Mesendoderm (in vitro differentiated cells): ENCODE measurements at regions not wholly inside any gene's neighbourhood (a gene's known extent, or its start where the extent isn't known, plus 50 kb on each side); places are given as distances from the start of the nearest gene placed in this dataset.

ENCODE experiments used
- DNase-seq: peaks from one replicate; pipeline ENCODE4 v3.0.0; 2013
- H2AK5ac ChIP-seq: 2 replicates; pipeline ENCODE4 v1.6.1; 2013; ENCODE audit warnings: low read length, inconsistent platforms
- H2BK120ac ChIP-seq: 2 replicates; pipeline ENCODE4 v1.6.1; 2013; ENCODE audit warnings: low read depth, mild to moderate bottlenecking, low read length, moderate library complexity, mixed read lengths
- H2BK15ac ChIP-seq: replicated peaks from 2 replicates; pipeline ENCODE4 v1.6.1; 2013; ENCODE audit warnings: low read depth, mild to moderate bottlenecking, moderate library complexity
- H2BK5ac ChIP-seq: 2 replicates; pipeline ENCODE4 v1.6.1; 2013; ENCODE audit warnings: low read length, inconsistent platforms
- H3K18ac ChIP-seq: 2 replicates; pipeline ENCODE4 v1.6.1; 2013; ENCODE audit warnings: mild to moderate bottlenecking, low read length, mixed read lengths
- H3K23ac ChIP-seq: one replicate; pipeline ENCODE4 v1.6.1; 2013; ENCODE audit warnings: low read length
- H3K27ac ChIP-seq: 2 replicates; pipeline ENCODE4 v1.5.1; 2013; ENCODE audit warnings: low read depth, mild to moderate bottlenecking, inconsistent platforms, low read length, moderate library complexity
- H3K27me3 ChIP-seq: 2 replicates; pipeline ENCODE4 v1.6.1; 2013; ENCODE audit warnings: low read length, control low read depth, mild to moderate bottlenecking, inconsistent platforms; ENCODE audit not compliant: insufficient read depth, poor library complexity
- H3K36me3 ChIP-seq: 2 replicates; pipeline ENCODE4 v1.6.1; 2013; ENCODE audit warnings: low read length, inconsistent platforms; ENCODE audit not compliant: control insufficient read depth, insufficient read depth
- H3K4ac ChIP-seq: one replicate; pipeline ENCODE4 v1.6.1; 2013; ENCODE audit warnings: low read depth, mild to moderate bottlenecking, low read length, moderate library complexity
- H3K4me1 ChIP-seq: 2 replicates; pipeline ENCODE4 v1.6.1; 2013; ENCODE audit warnings: low read depth, low read length, inconsistent platforms; ENCODE audit not compliant: control insufficient read depth
- H3K4me2 ChIP-seq: 2 replicates; pipeline ENCODE4 v1.6.1; 2013; ENCODE audit warnings: low read length
- H3K4me3 ChIP-seq: 2 replicates; pipeline ENCODE4 v1.5.1; 2013; ENCODE audit warnings: mild to moderate bottlenecking, low read length
- H3K56ac ChIP-seq: one replicate; pipeline ENCODE4 v1.6.1; 2013; ENCODE audit warnings: low read length
- H3K79me1 ChIP-seq: 2 replicates; pipeline ENCODE4 v1.6.1; 2013; ENCODE audit warnings: low read length, inconsistent platforms
- H3K79me2 ChIP-seq: 2 replicates; pipeline ENCODE4 v1.6.1; 2013; ENCODE audit warnings: mild to moderate bottlenecking, low read length; ENCODE audit not compliant: control insufficient read depth, insufficient read depth
- H3K9ac ChIP-seq: 2 replicates; pipeline ENCODE4 v1.6.1; 2013; ENCODE audit warnings: low read length, inconsistent platforms
- H4K5ac ChIP-seq: one replicate; pipeline ENCODE4 v1.6.1; 2013; ENCODE audit warnings: low read length
- H4K8ac ChIP-seq: one replicate; pipeline ENCODE4 v1.6.1; 2013; ENCODE audit warnings: low read depth, mild to moderate bottlenecking, control low read depth, low read length, moderate library complexity
- WGBS: extraction: QIAGEN DNeasy Blood & Tissue Kit; methylation state at CpG from one replicate; pipeline ENCODE4 v1.1.7; 2013; ENCODE audit warnings: low lambda C conversion rate, missing lambda C conversion rate; ENCODE audit not compliant: insufficient coverage; ENCODE audit errors: extremely low coverage; 5-methylcytosine and 5-hydroxymethylcytosine counted together

GRCh38 chr12:88251798-88252197, 109.7 kb downstream of the TMTC3 start:
- Histone ChIP-seq H3K36me3 (no peaks in the 10 kb centered on the region), H3K27ac (no peak overlapping the region), H3K79me2 (no peaks in the 10 kb centered on the region), H4K5ac (no peak overlapping the region), H2BK5ac (no peak overlapping the region), H3K56ac (no peak overlapping the region), H3K4ac (no peak overlapping the region), H3K4me2 (no peak overlapping the region), H3K4me1 (no peaks in the 10 kb centered on the region), H3K18ac (no peak overlapping the region), H3K9ac (no peak overlapping the region), H3K4me3 (no peak overlapping the region), H3K27me3 (no peaks in the 10 kb centered on the region), H4K8ac (no peak overlapping the region), H2BK15ac (no peak overlapping the region), H3K79me1 (no peaks in the 10 kb centered on the region), H2BK120ac (no peak overlapping the region), H2AK5ac (no peak overlapping the region), H3K23ac (no peak overlapping the region)
- no peak for DNase-seq

GRCh38 chr12:88253371-88253978, 111.4 kb downstream of the TMTC3 start:
- DNase-seq = no peak
- Histone ChIP-seq H3K4me2 (no peak overlapping the region), H3K36me3 (no peaks in the 10 kb centered on the region), H3K56ac (no peak overlapping the region), H3K27ac (no peak overlapping the region), H3K4ac (no peak overlapping the region), H3K4me1 (no peaks in the 10 kb centered on the region), H2BK120ac (no peak overlapping the region), H3K18ac (no peak overlapping the region), H3K23ac (no peak overlapping the region), H3K27me3 (no peaks in the 10 kb centered on the region), H3K79me1 (no peaks in the 10 kb centered on the region), H3K9ac (no peak overlapping the region), H2BK15ac (no peak overlapping the region), H4K5ac (no peak overlapping the region), H3K4me3 (no peak overlapping the region), H2BK5ac (no peak overlapping the region), H3K79me2 (no peaks in the 10 kb centered on the region), H2AK5ac (no peak overlapping the region), H4K8ac (no peak overlapping the region)

- Histone ChIP-seq H4K8ac (no peak overlapping the region), H3K4ac (no peak overlapping the region), H3K79me2 (no peaks in the 10 kb centered on the region), H3K79me1 (no peaks in the 10 kb centered on the region), H3K4me3 (no peak overlapping the region), H4K5ac (no peak overlapping the region), H3K9ac (no peak overlapping the region), H3K23ac (no peak overlapping the region), H2BK5ac (no peak overlapping the region), H2BK120ac (no peak overlapping the region), H3K4me2 (no peak overlapping the region), H3K36me3 (no peaks in the 10 kb centered on the region), H3K27me3 (no peaks in the 10 kb centered on the region), H2BK15ac (no peak overlapping the region), H3K27ac (no peak overlapping the region), H3K18ac (no peak overlapping the region), H3K4me1 (no peaks in the 10 kb centered on the region), H2AK5ac (no peak overlapping the region), H3K56ac (no peak overlapping the region)
- no peak for DNase-seq
- WGBS = 100% methylated on average over 1 of the region's 2 CpGs
Measured at GRCh38 chr12:88255224-88255623, 113.1 kb downstream of the TMTC3 start.

GRCh38 chr12:88255847-88256246, 113.7 kb downstream of the TMTC3 start:
- H4K8ac ChIP-seq = no peak overlapping the region
- H3K79me1 ChIP-seq = no peaks in the 10 kb centered on the region
- H3K56ac ChIP-seq = no peak overlapping the region
- no peak overlapping the region for H2AK5ac ChIP-seq
- H3K27ac ChIP-seq = no peak overlapping the region
- no peak overlapping the region for H3K9ac ChIP-seq
- H3K4me3 ChIP-seq = no peak overlapping the region
- no peak for DNase-seq
- H3K4me2 ChIP-seq = no peak overlapping the region
- H3K4me1 ChIP-seq = no peaks in the 10 kb centered on the region
- no peak overlapping the region for H3K18ac ChIP-seq
- H2BK120ac ChIP-seq = no peak overlapping the region
- H3K27me3 ChIP-seq = no peaks in the 10 kb centered on the region
- H2BK15ac ChIP-seq = no peak overlapping the region
- no peak overlapping the region for H3K23ac ChIP-seq
- H4K5ac ChIP-seq = no peak overlapping the region
- H3K79me2 ChIP-seq = no peaks in the 10 kb centered on the region
- no peaks in the 10 kb centered on the region for H3K36me3 ChIP-seq
- no peak overlapping the region for H2BK5ac ChIP-seq
- no peak overlapping the region for H3K4ac ChIP-seq

- Histone ChIP-seq H3K27ac (no peak overlapping the region), H3K18ac (no peak overlapping the region), H3K23ac (no peak overlapping the region), H3K4ac (no peak overlapping the region), H3K27me3 (no peaks in the 10 kb centered on the region), H4K5ac (no peak overlapping the region), H3K4me3 (no peak overlapping the region), H2AK5ac (no peak overlapping the region), H3K36me3 (no peaks in the 10 kb centered on the region), H2BK120ac (no peak overlapping the region), H4K8ac (no peak overlapping the region), H3K79me1 (no peaks in the 10 kb centered on the region), H3K9ac (no peak overlapping the region), H3K56ac (no peak overlapping the region), H2BK15ac (no peak overlapping the region), H3K79me2 (no peaks in the 10 kb centered on the region), H2BK5ac (no peak overlapping the region), H3K4me2 (no peak overlapping the region), H3K4me1 (no peaks in the 10 kb centered on the region)
- WGBS = no CpG with 5 or more reads among the region's 2 CpGs
- no peak for DNase-seq
Measured at GRCh38 chr12:88258396-88258795, 116.3 kb downstream of the TMTC3 start.

DNA sequence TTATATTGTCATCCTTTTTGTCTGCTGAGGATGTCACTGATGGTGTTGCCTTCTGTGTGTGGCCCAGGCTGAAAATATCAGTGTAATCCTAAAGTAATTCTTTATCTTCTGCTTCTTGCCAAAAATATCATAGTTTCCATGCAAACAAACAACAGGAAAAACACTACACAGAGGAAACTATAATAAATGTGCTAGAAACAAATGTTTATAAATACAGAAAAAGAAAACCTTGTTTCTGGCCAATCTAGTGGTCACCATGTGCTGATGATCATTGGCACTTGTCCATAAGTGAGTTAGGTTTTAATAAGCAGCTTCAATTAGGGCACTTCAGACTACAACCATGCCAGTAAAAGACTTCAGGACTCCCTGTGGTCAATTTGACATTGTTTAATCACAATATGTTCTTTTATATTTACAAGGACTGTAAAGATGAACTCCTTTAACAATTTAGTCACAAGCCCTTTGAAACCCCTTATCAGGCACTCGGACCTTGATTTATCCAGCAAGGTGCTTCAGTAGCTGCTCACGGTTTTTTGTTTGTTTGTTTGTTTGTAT, 124.8 kb downstream of the TMTC3 start:
- no peak overlapping the region for H3K27ac ChIP-seq
- no peaks in the 10 kb centered on the region for H3K79me2 ChIP-seq
- no peak overlapping the region for H3K56ac ChIP-seq
- no peak overlapping the region for H2BK15ac ChIP-seq
- H2BK120ac ChIP-seq = no peak overlapping the region
- no peak overlapping the region for H3K4me3 ChIP-seq
- H3K18ac ChIP-seq = no peak overlapping the region
- H3K9ac ChIP-seq = no peak overlapping the region
- H3K79me1 ChIP-seq = no peaks in the 10 kb centered on the region
- no peaks in the 10 kb centered on the region for H3K36me3 ChIP-seq
- no peaks in the 10 kb centered on the region for H3K27me3 ChIP-seq
- no peak overlapping the region for H3K4me2 ChIP-seq
- no peak overlapping the region for H3K4ac ChIP-seq
- no peak overlapping the region for H2AK5ac ChIP-seq
- H2BK5ac ChIP-seq = no peak overlapping the region
- no peak for DNase-seq
- H3K4me1 ChIP-seq = no peaks in the 10 kb centered on the region
- H4K5ac ChIP-seq = no peak overlapping the region
- H3K23ac ChIP-seq = no peak overlapping the region
- H4K8ac ChIP-seq = no peak overlapping the region
- no CpG with 5 or more reads among the region's 2 CpGs for WGBS
